ENCODE measurements at regions not wholly inside any gene's neighbourhood (a gene's known extent, or its start where the extent isn't known, plus 50 kb on each side); places are given as distances from the start of the nearest gene placed in this dataset.
"Not testable (repeated sequence)": the region's sequence is repeated elsewhere in the genome, so short reads cannot be mapped to it uniquely, and the experiment has no call there.

DNA sequence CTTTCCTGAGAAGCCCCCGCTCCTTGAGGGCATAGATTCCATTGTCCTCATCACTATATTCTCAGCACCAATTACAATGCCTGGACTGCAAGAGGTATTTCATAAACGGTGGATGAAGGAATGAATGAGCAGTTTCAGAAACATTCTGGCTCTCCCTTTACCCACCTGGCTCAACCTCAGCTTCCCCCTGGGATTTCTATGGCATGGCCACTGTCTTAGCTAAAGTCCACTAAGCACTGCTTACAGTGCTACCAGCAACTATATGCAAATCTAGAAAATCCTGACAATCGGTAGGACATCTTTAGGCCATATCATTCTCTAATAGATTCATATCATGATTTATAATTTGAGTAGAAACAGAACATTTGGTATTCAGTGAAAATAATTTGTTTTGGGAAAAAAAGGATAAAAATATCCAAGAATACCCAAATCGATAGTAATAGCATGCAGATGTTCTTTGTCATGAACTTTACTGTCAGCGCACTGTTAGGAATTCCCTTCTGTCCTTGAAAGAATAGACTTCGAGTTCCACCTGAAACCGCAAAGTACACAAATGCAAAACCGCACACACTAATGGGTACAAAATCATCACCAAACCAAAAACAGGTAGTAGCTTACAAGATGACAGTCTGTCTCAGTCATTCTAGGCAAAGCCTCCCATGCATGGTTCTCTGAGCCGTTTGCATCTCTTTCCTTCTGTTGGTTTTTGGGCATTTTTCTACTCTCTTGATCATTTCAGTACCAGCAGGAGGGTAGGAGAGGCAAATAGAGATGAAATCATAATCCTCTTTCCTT, 303.6 kb upstream of the ID2 start:
- peaks cover 37 to 66% (median 52%) of the 10 kb centered on the region in 10 experiments for H3K4me1 ChIP-seq
- H3K27me3 ChIP-seq, result no peaks in the 10 kb centered on the region
- no peak overlapping the region for H3K9ac ChIP-seq
- H3K36me3 ChIP-seq, result no peaks in the 10 kb centered on the region
- no peak overlapping the region for H3K4me3 ChIP-seq
- H3K27ac ChIP-seq, result peak overlapping the region in 5 of 11 experiments; percentile 78 to 86 (median 81); a peak in 8 of 22 replicates
- H3K4me2 ChIP-seq, result peak overlapping the region in 9 of 11 experiments; percentile 76 to 96 (median 88); a peak in 17 of 22 replicates
- H4K20me1 ChIP-seq, result no peaks in the 10 kb centered on the region
- peaks cover 0 to 3% (median 0%) of the 10 kb centered on the region in 11 experiments; a peak in 2 of 22 replicates for H3K9me3 ChIP-seq (replicated peaks in 1 of 11)
- TF ChIP-seq Cebpa-rat (IDR thresholded peaks at IDR 0.05), result no peak

DNA sequence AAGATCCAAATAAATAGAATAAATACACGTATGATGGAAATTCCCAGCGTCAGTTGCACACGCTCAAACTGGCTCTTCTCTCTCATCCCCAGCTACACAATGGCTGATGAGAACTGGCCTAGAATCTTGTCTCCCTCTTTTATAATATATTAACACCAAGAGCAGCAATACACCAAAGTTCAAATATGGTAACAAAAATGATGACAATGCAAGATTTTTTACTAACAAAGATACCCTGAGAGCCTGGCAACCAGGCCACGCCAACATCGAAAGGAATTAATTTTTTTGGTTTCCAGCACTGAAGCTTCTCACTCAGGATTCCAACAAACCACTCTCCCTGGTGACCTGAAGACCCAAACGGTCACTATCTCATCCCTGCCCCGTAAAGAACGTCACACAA, 302.7 kb upstream of the ID2 start:
- H3K4me2 ChIP-seq, result peak overlapping the region; percentile 76 to 96 (median 88)

DNA sequence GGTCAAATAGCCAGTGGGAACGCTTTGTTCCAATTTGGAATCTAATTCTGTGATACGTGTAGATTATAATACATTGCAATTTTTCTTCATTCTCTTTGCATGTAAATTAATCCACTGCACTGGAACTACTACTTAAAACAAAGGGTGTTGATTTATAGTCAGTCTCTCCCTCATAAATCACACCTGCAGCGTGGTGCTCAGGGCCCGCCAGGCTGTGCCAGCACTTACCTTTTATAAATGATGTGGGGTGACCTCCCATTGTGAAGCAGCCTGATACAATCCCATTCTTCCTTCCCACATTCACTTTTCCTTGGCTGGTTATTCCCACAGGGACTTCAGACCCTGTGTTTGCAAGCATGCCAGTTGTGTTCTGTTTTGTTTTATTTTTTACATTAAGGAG, 302.3 kb upstream of the ID2 start:
- Histone ChIP-seq H3K4me3 (peak overlapping the region in 7 of 10 experiments; percentile 13 to 40 (median 29); a peak in 9 of 20 replicates), H3K9ac (peak overlapping the region in 9 of 11 experiments; percentile 42 to 75 (median 67); a peak in 17 of 22 replicates), H3K4me1 (peaks cover 37 to 66% (median 52%) of the 10 kb centered on the region in 10 experiments), H3K4me2 (peak overlapping the region; percentile 76 to 96 (median 88)), H3K27me3 (no peaks in the 10 kb centered on the region), H3K9me3 (replicated peaks in 1 of 11) (no peaks in the 10 kb centered on the region), H4K20me1 (no peaks in the 10 kb centered on the region), H3K27ac (peak overlapping the region; percentile 2 to 86 (median 78); a peak in 19 of 22 replicates), H3K36me3 (no peaks in the 10 kb centered on the region)
- TF ChIP-seq Cebpa-rat (IDR thresholded peaks at IDR 0.05), result no peak

More for the DNA sequence above, 302.7 kb upstream of the ID2 start:
- H3K9me3 ChIP-seq (replicated peaks in 1 of 11), result no peaks in the 10 kb centered on the region
- H3K27me3 ChIP-seq, result no peaks in the 10 kb centered on the region
- H3K36me3 ChIP-seq, result no peaks in the 10 kb centered on the region
- peak overlapping the region in 9 of 11 experiments; percentile 62 to 86 (median 79); a peak in 15 of 22 replicates for H3K27ac ChIP-seq
- TF ChIP-seq Cebpa-rat (IDR thresholded peaks at IDR 0.05), result no peak
- peaks cover 37 to 66% (median 52%) of the 10 kb centered on the region in 10 experiments for H3K4me1 ChIP-seq
- H3K4me3 ChIP-seq, result peak overlapping the region in 4 of 10 experiments; percentile 28 to 33 (median 29); a peak in 4 of 20 replicates
- H3K9ac ChIP-seq, result peak overlapping the region in 7 of 11 experiments; percentile 67 to 75 (median 68); a peak in 11 of 22 replicates
- H4K20me1 ChIP-seq, result no peaks in the 10 kb centered on the region

DNA sequence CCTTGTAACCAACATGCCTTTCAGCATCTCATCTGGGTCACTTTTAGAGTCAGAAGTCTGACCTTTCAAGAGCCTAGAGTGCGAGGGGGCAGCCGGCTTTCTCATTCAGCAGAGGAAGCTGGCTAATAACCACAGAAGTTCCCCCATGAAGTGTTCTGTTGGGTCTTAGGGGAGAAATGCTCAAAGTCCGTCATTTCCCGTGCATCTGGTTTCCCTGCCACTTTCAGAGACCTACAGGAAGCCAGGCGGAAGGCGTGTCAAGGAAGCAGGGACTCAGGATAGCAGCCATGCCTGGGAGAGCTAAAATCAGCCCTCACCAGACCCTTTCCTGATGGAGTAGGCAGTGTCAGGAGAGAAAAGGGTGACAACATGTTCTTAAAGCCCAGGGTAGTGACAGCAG, 301.8 kb upstream of the ID2 start:
- H3K4me2 ChIP-seq, result peak overlapping the region; percentile 76 to 96 (median 88)
- no peaks in the 10 kb centered on the region for H4K20me1 ChIP-seq
- no peaks in the 10 kb centered on the region for H3K9me3 ChIP-seq (replicated peaks in 1 of 11)
- peaks cover 37 to 66% (median 52%) of the 10 kb centered on the region in 10 experiments for H3K4me1 ChIP-seq
- no peaks in the 10 kb centered on the region for H3K36me3 ChIP-seq
- H3K4me3 ChIP-seq, result peak overlapping the region in 8 of 10 experiments; percentile 12 to 40 (median 29); a peak in 9 of 20 replicates
- no peak for TF ChIP-seq Cebpa-rat (IDR thresholded peaks at IDR 0.05)
- no peaks in the 10 kb centered on the region for H3K27me3 ChIP-seq
- peak overlapping the region; percentile 2 to 86 (median 78); a peak in 20 of 22 replicates for H3K27ac ChIP-seq
- H3K9ac ChIP-seq, result peak overlapping the region; percentile 27 to 75 (median 67); a peak in 18 of 22 replicates

DNA sequence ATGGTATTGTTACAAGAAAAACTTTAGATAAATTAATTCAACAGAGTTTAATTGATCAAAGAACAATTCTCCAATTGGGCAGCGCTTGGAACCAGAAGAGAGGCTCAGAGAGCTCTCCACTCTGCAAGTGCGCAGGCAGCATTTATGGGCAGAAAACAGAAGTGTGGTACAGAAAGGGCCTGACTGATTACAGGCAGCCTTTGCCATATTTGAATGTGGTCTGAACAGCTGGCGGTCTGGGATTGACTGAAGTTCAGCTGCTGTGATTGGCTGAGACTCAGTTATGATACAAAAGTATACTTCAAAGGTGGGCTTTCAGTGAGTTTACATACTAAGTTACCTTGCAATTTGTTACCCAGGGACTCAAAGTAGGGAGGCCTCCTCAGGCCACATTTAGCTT, 301.3 kb upstream of the ID2 start:
- Histone ChIP-seq H3K4me3 (peak overlapping the region in 3 of 10 experiments; percentile 29 to 33 (median 30); a peak in 2 of 20 replicates), H4K20me1 (no peaks in the 10 kb centered on the region), H3K4me2 (peak overlapping the region; percentile 76 to 96 (median 88)), H3K36me3 (no peaks in the 10 kb centered on the region), H3K27me3 (no peaks in the 10 kb centered on the region), H3K4me1 (peaks cover 37 to 66% (median 52%) of the 10 kb centered on the region in 10 experiments), H3K27ac (peak overlapping the region; percentile 2 to 86 (median 78); a peak in 20 of 22 replicates), H3K9me3 (replicated peaks in 1 of 11) (no peaks in the 10 kb centered on the region), H3K9ac (peak overlapping the region in 10 of 11 experiments; percentile 39 to 75 (median 67); a peak in 18 of 22 replicates)
- no peak for TF ChIP-seq Cebpa-rat (IDR thresholded peaks at IDR 0.05)

DNA sequence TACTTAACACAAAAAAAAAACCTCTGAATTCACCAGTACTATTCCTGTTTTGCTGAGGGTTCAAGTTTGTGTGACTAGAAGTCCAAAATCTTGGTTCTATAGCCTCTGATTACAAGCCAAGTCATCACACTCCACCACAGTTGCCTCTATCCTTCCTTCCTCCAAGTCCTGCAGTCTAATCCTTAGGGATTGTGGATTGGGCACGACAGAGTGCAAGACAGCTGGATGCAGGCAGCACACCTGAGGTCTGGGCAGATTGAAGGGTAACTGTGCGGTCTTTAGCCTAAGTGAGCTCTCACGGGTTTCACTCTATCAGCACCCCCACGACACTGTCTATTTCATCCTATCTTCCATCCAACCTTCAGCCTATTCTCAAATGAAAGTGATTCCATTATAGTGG, 299.4 kb upstream of the ID2 start:
- Histone ChIP-seq H3K4me2 (peak overlapping the region in 1 of 11 experiments; percentile 3; a peak in 1 of 22 replicates), H3K4me3 (no peak overlapping the region), H3K4me1 (peaks cover 25 to 53% (median 40%) of the 10 kb centered on the region in 10 experiments), H3K36me3 (no peaks in the 10 kb centered on the region), H3K9ac (no peak overlapping the region), H3K27ac (peak overlapping the region in 3 of 11 experiments; percentile 32 to 86 (median 80); a peak in 4 of 22 replicates), H3K9me3 (replicated peaks in 1 of 11) (peaks cover 0 to 8% (median 4%) of the 10 kb centered on the region in 11 experiments; a peak in 14 of 22 replicates), H4K20me1 (no peaks in the 10 kb centered on the region), H3K27me3 (no peaks in the 10 kb centered on the region)
- TF ChIP-seq Cebpa-rat (IDR thresholded peaks at IDR 0.05), result no peak

DNA sequence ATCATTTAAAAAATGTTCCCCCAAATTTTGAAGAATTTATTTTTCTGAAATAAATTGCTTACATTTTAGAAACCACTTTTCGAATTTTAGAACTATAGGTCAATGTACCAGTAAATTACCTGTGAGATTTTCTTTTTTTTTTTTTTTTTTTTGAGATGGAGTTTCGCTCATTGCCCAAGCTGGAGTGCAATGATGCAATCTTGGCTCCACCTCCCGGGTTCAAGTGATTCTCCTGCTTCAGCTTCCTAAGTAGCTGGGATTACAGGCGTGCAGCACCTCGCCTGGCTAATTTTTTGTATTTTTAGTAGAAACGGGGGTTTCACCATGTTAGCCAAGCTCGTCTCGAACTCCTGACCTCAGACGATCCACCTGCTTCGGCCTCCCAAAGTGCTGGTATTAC, 295.1 kb upstream of the ID2 start:
- not testable (repeated sequence) for H3K9ac ChIP-seq, H3K4me2 ChIP-seq, H3K36me3 ChIP-seq, H3K27me3 ChIP-seq, H3K4me3 ChIP-seq, H3K27ac ChIP-seq, H4K20me1 ChIP-seq
- peaks cover 7 to 29% (median 20%) of the 10 kb centered on the region in 10 experiments; a peak in 19 of 20 replicates for H3K4me1 ChIP-seq
- H3K9me3 ChIP-seq (replicated peaks in 1 of 11), result peaks cover 5 to 20% (median 16%) of the 10 kb centered on the region in 11 experiments; a peak in 21 of 22 replicates

DNA sequence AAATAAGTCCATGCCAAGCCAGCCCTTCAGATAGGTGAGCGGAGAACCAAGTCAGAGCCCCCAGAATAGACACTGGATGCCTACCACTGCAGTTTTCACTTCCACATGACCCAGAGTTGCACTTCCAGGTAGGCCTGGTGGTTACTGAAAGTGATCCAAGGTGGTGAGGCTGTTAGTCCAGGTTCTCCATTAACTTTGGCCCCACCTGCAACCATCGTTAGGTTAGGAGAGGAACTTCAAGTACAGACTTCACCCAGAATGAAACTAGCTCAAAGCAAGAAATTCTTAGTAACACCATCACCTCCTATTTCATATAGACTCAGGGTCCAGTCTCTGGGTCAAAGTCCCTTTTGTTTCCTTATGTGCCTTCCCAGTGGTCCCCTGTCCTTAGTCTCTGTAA, 293.1 kb upstream of the ID2 start:
- no peak for TF ChIP-seq Cebpa-rat (IDR thresholded peaks at IDR 0.05)
- peak overlapping the region in 8 of 11 experiments; percentile 51 to 71 (median 59); a peak in 13 of 22 replicates for H3K4me2 ChIP-seq
- H3K27me3 ChIP-seq, result no peaks in the 10 kb centered on the region
- no peak overlapping the region for H3K9ac ChIP-seq
- H4K20me1 ChIP-seq, result no peaks in the 10 kb centered on the region
- H3K36me3 ChIP-seq, result no peaks in the 10 kb centered on the region
- no peak overlapping the region for H3K4me3 ChIP-seq
- H3K4me1 ChIP-seq, result peaks cover 13 to 38% (median 24%) of the 10 kb centered on the region in 10 experiments
- H3K27ac ChIP-seq, result peak overlapping the region in 2 of 11 experiments; percentile 9 to 29; a peak in 2 of 22 replicates
- peaks cover 5 to 26% (median 17%) of the 10 kb centered on the region in 11 experiments; a peak in 21 of 22 replicates for H3K9me3 ChIP-seq (replicated peaks in 1 of 11)

All from BLaER1 treated with 17β-estradiol and CSF1 and Interleukin-3, amounts not matched to agents 10 nM and 100 nM (cell line).